ENCODE measurements at regions not wholly inside any gene's neighbourhood (a gene's known extent, or its start where the extent isn't known, plus 50 kb on each side); places are given as distances from the start of the nearest gene placed in this dataset.

- intact Hi-C loops (cut with micrococcal nuclease; ENCODE audit: unreplicated experiment): loop anchor here (5.0 kb wide), 1 partner anchor 207 kb away; no protein-coding TSS in a partner anchor
- ChIA-PET CTCF (ENCODE audit: unreplicated experiment) (no interaction called here), POLR2A (interaction anchor here (0.7 kb wide), 1 partner anchor 239 kb away, joined by 3 read pairs; no protein-coding TSS in a partner anchor)
- Histone ChIP-seq H3K36me3 (ENCODE audit: insufficient read depth, low read length) (no peaks in the 10 kb centered on the region), H3K4me3 (ENCODE audit: low read depth, low read length, poor library complexity, severe bottlenecking) (no peak overlapping the region), H3K4me1 (ENCODE audit: insufficient read depth, low read length, poor library complexity, severe bottlenecking) (peaks cover 23% of the 10 kb centered on the region), H3K27ac (ENCODE audit: low read depth, low read length, poor library complexity, severe bottlenecking) (no peak overlapping the region), H3K4me2 (ENCODE audit: low read length) (no peak overlapping the region), H4K20me1 (ENCODE audit: insufficient read depth, low read length) (no peaks in the 10 kb centered on the region), H3K9me2 (ENCODE audit: insufficient read depth, low read length) (no peaks in the 10 kb centered on the region), H3K79me2 (ENCODE audit: insufficient read depth, low read depth, low read length) (no peaks in the 10 kb centered on the region), H3K9me3 (ENCODE audit: low read length) (no peaks in the 10 kb centered on the region), H2AFZ (ENCODE audit: low read length) (peak overlapping the region; percentile 25; the same call in 1 of the 2 replicates)
- no peak for TF ChIP-seq CTCF (conservative IDR thresholded peaks at IDR 0.05; ENCODE audit: low read length)
- BruUV-seq (replicated peaks): no TSS peak
- DNase-seq (ENCODE audit: low spot score): no peak
Measured at GRCh38 chr2:212894026-212894425, 257.4 kb downstream of the IKZF2 start.

- Histone ChIP-seq H2AFZ (ENCODE audit: low read length) (peak overlapping the region; percentile 81), H3K79me2 (ENCODE audit: insufficient read depth, low read depth, low read length) (no peaks in the 10 kb centered on the region), H3K4me2 (ENCODE audit: low read length) (no peak overlapping the region), H3K4me1 (ENCODE audit: insufficient read depth, low read length, poor library complexity, severe bottlenecking) (peaks cover 23% of the 10 kb centered on the region), H3K36me3 (ENCODE audit: insufficient read depth, low read length) (no peaks in the 10 kb centered on the region), H3K27ac (ENCODE audit: low read depth, low read length, poor library complexity, severe bottlenecking) (no peak overlapping the region), H3K9me2 (ENCODE audit: insufficient read depth, low read length) (no peaks in the 10 kb centered on the region), H3K9me3 (ENCODE audit: low read length) (no peaks in the 10 kb centered on the region), H4K20me1 (ENCODE audit: insufficient read depth, low read length) (no peaks in the 10 kb centered on the region), H3K4me3 (ENCODE audit: low read depth, low read length, poor library complexity, severe bottlenecking) (no peak overlapping the region)
- ChIA-PET CTCF (ENCODE audit: unreplicated experiment) (no interaction called here), POLR2A (interaction anchor here (0.5 to 2.6 kb wide), 6 partner anchors 10 to 257 kb away, joined by 3 to 9 read pairs (median 4); no protein-coding TSS in a partner anchor)
- intact Hi-C loops (cut with micrococcal nuclease; ENCODE audit: unreplicated experiment): loop anchor here (5.0 kb wide), 1 partner anchor 206 kb away; no protein-coding TSS in a partner anchor
- TF ChIP-seq EZH2phosphoT487 (IDR thresholded peaks at IDR 0.05; ENCODE audit: borderline replicate concordance, low read depth, low read length) (no peak), CTCF (conservative IDR thresholded peaks at IDR 0.05; ENCODE audit: low read length) (no peak)
- no TSS peak for BruUV-seq (replicated peaks)
- DNase-seq (ENCODE audit: low spot score): no peak
Measured at GRCh38 chr2:212893216-212893615, 258.2 kb downstream of the IKZF2 start.

GRCh38 chr2:212892193-212892592 is 259.2 kb downstream of the IKZF2 start:
- H4K20me1 ChIP-seq (ENCODE audit: insufficient read depth, low read length): no peaks in the 10 kb centered on the region
- DNase-seq (ENCODE audit: low spot score): peak; percentile 68
- no peak overlapping the region for H3K4me3 ChIP-seq (ENCODE audit: low read depth, low read length, poor library complexity, severe bottlenecking)
- no peaks in the 10 kb centered on the region for H3K79me2 ChIP-seq (ENCODE audit: insufficient read depth, low read depth, low read length)
- H3K9me2 ChIP-seq (ENCODE audit: insufficient read depth, low read length): no peaks in the 10 kb centered on the region
- peak overlapping the region; percentile 81; the same call in 1 of the 2 replicates for H2AFZ ChIP-seq (ENCODE audit: low read length)
- TF ChIP-seq CTCF (conservative IDR thresholded peaks at IDR 0.05; ENCODE audit: low read length) (peak; percentile 78), EZH2phosphoT487 (IDR thresholded peaks at IDR 0.05; ENCODE audit: borderline replicate concordance, low read depth, low read length) (no peak)
- intact Hi-C loops (cut with micrococcal nuclease; ENCODE audit: unreplicated experiment): loop anchor here (5.0 kb wide), 1 partner anchor 205 kb away; no protein-coding TSS in a partner anchor
- no TSS peak for BruUV-seq (replicated peaks)
- H3K27ac ChIP-seq (ENCODE audit: low read depth, low read length, poor library complexity, severe bottlenecking): no peak overlapping the region
- ChIA-PET POLR2A (interaction anchor here (0.5 to 2.6 kb wide), 16 partner anchors 10 to 336 kb away, joined by 3 to 9 read pairs (median 4); no protein-coding TSS in a partner anchor), CTCF (ENCODE audit: unreplicated experiment) (no interaction called here)
- peaks cover 23% of the 10 kb centered on the region for H3K4me1 ChIP-seq (ENCODE audit: insufficient read depth, low read length, poor library complexity, severe bottlenecking)
- no peaks in the 10 kb centered on the region for H3K36me3 ChIP-seq (ENCODE audit: insufficient read depth, low read length)
- peak overlapping the region; percentile 40 for H3K4me2 ChIP-seq (ENCODE audit: low read length)
- no peaks in the 10 kb centered on the region for H3K9me3 ChIP-seq (ENCODE audit: low read length)
